ENCODE measurements at regions not wholly inside any gene's neighbourhood (a gene's known extent, or its start where the extent isn't known, plus 50 kb on each side); places are given as distances from the start of the nearest gene placed in this dataset.
A peak's percentile ranks its signal among the peaks of the same experiment; 100 is the strongest.

DNA sequence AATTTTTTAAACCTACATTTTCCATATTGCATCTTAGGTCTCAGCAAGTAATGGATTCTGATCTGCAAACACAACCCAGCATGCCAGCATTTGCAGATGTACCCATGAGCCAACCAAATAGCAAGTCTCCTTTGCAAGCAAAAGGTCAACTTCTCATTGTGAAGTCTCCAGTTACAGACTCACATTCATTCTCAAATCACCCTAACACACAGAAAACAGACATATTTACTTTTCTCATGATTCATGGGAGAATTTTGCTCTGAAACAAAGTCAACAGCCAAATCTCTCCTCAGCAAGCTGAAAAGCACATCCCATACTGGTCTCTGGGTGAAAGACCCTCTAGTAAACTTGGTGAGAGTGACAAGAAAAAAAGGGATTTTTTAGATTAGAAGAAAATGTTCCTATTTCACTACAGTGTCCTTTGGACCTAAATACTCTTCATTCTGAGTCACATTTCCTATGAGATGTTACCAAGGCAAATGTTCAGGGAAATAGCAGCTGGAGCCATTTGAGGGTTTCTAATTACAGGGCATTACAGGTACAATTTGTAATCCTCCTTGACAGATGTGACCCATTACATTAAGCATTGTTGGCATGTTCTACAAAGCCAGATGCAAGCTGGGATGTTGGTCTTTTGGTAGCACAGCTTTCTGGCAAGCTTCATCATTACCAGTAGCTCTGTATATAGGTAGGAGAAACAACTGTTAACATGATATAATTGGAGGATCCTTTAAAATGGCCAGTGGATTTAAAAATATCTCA, 383.3 kb downstream of the SMARCA1 start:
- Histone ChIP-seq H3K36me3 (no peaks in the 10 kb centered on the region), H3K27ac (no peak overlapping the region), H3K27me3 (ENCODE audit: insufficient read depth, low read depth, severe bottlenecking) (peaks cover 4% of the 10 kb centered on the region), H3K4me3 (ENCODE audit: low read depth, low read length) (no peak overlapping the region), H3K9me3 (ENCODE audit: severe bottlenecking) (no peaks in the 10 kb centered on the region)
- DNase-seq = no peak
- TF ChIP-seq, protein P1, sequence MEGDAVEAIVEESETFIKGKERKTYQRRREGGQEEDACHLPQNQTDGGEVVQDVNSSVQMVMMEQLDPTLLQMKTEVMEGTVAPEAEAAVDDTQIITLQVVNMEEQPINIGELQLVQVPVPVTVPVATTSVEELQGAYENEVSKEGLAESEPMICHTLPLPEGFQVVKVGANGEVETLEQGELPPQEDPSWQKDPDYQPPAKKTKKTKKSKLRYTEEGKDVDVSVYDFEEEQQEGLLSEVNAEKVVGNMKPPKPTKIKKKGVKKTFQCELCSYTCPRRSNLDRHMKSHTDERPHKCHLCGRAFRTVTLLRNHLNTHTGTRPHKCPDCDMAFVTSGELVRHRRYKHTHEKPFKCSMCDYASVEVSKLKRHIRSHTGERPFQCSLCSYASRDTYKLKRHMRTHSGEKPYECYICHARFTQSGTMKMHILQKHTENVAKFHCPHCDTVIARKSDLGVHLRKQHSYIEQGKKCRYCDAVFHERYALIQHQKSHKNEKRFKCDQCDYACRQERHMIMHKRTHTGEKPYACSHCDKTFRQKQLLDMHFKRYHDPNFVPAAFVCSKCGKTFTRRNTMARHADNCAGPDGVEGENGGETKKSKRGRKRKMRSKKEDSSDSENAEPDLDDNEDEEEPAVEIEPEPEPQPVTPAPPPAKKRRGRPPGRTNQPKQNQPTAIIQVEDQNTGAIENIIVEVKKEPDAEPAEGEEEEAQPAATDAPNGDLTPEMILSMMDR (IDR thresholded peaks at IDR 0.05; ENCODE audit: low read depth, low read length) = no peak

DNA sequence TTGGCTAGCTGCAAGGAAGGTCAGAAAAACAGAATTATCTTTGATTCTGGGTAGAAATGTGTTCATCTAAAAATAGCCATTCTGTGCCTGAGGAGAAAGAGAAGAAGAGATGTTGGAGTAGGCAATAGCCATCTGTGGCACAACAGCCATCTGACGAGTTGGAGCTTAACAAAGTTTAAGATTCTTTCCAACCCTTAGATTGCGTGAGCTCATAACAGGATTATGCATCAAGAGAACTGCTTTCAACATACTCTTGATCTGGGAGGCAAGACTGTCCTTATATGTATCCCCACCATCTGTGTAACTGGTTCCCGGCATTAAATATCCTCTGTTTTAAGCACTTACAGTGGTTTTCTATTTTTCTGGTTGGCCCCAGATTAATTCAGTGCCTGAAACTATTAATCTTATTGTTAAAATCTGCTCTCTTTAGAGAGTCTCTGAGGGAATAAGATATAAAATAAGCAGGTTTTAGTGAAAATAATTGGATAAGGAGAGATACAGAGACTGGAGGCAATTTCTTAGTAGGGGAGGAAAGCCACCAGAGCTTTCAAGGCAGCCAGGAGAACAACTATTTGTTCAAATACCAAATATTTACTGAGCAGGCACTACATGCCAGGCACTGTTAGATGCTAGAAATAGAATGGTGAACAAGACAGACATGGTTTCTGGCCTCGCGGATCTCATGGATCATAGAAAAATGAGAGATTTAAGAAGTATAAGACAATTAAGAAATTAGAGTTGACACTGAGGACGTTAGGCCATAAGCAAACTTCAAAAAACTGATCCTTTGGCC, 398.0 kb downstream of the SMARCA1 start:
- Histone ChIP-seq H3K36me3 (no peaks in the 10 kb centered on the region), H3K27ac (peak overlapping the region; percentile 58), H3K9me3 (ENCODE audit: severe bottlenecking) (no peaks in the 10 kb centered on the region), H3K27me3 (ENCODE audit: insufficient read depth, low read depth, severe bottlenecking) (no peaks in the 10 kb centered on the region), H3K4me3 (ENCODE audit: low read depth, low read length) (no peak overlapping the region)
- TF ChIP-seq, protein P1 (IDR thresholded peaks at IDR 0.05; ENCODE audit: low read depth, low read length) = no peak
- peak; percentile 10 for DNase-seq

DNA sequence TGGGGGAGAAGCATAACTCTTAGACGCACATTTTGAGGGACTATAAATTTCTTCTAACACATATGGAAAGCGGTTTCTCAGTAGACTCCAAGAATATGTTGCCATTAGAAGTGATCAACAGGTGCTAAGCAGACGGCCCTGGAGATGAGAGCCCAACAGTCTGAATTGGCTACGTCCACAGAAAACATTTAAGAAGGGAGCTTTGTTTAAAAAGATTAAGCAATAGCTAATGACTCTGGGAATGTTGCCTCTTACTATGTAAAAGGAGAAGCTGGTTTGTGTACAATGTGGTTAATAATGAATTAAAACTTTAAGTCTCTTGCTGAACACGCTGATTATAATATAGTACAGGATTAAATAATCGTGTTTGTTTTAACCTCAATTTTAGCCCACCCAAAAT, 399.5 kb downstream of the SMARCA1 start:
- no peaks in the 10 kb centered on the region for H3K9me3 ChIP-seq (ENCODE audit: severe bottlenecking)
- TF ChIP-seq, protein P1 (IDR thresholded peaks at IDR 0.05; ENCODE audit: low read depth, low read length) = no peak
- no peak for DNase-seq
- H3K4me3 ChIP-seq (ENCODE audit: low read depth, low read length) = no peak overlapping the region
- H3K36me3 ChIP-seq = no peaks in the 10 kb centered on the region
- no peak overlapping the region for H3K27ac ChIP-seq
- no peaks in the 10 kb centered on the region for H3K27me3 ChIP-seq (ENCODE audit: insufficient read depth, low read depth, severe bottlenecking)

DNA sequence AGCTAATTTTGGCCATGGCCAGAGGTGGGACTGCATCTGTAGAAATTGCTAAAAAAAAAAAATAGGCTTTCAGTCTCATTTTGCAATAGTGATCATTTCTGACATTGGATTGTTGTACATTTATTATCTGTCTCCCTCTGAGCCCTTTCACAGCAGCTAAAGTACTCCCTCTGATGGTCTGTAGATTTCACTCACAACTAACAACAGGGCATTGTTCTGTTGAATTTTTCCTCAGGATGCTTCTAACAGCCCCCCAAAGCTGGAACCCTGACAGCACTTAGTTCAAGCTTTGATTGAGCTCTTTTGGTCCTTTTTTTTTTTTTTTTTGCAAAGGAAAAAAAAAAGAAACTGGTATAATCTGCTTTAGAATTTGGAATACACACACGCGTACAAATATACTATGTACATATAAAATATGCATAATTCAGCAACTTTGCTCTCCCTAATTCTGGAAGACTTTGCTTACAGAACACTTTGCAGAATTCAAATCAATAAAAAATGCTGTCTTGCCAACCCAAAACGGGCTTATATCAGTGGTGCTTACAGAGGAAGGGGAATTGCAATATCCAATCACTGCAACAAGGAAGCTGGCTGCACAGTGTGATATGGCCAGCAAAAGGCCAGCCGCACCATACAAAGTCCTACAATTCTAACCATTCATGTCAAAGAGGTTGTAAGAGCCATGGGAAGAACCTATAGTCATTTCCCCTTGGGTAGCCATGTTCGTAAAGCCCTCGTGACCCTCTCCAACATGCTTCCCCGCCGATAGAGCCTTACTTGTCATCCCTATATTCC, 406.4 kb downstream of the SMARCA1 start:
- Histone ChIP-seq H3K4me3 (ENCODE audit: low read depth, low read length) (no peak overlapping the region), H3K9me3 (ENCODE audit: severe bottlenecking) (no peaks in the 10 kb centered on the region), H3K36me3 (no peaks in the 10 kb centered on the region), H3K27ac (no peak overlapping the region), H3K27me3 (ENCODE audit: insufficient read depth, low read depth, severe bottlenecking) (peaks cover 3% of the 10 kb centered on the region)
- DNase-seq = no peak
- TF ChIP-seq, protein P1 (IDR thresholded peaks at IDR 0.05; ENCODE audit: low read depth, low read length) = no peak

DNA sequence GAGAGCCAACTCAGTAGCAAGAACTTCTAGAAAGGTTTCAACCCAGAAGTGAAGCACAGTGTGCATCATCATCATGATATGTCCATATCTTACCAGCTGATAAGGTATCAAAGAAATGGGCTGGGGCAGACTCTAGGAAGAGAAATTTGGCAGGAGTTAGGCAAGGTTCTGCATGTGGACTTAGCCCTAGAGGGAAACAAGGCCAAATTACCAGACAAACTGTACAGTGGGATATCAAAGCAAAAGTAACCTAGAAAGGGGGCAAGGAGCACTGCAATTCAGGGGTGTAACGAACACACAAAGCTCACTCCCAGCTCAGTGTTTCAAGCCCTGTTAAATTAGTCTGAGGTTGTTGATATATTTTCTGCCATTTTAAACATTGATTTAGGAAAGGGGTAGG, 407.4 kb downstream of the SMARCA1 start:
- peaks cover 3% of the 10 kb centered on the region for H3K27me3 ChIP-seq (ENCODE audit: insufficient read depth, low read depth, severe bottlenecking)

More for the DNA sequence above, 407.4 kb downstream of the SMARCA1 start:
- no peak overlapping the region for H3K27ac ChIP-seq
- TF ChIP-seq, protein P1 (IDR thresholded peaks at IDR 0.05; ENCODE audit: low read depth, low read length) = no peak
- no peak overlapping the region for H3K4me3 ChIP-seq (ENCODE audit: low read depth, low read length)
- DNase-seq = no peak
- H3K36me3 ChIP-seq = no peaks in the 10 kb centered on the region
- no peaks in the 10 kb centered on the region for H3K9me3 ChIP-seq (ENCODE audit: severe bottlenecking)
